HCT116 (cell line): ENCODE measurements at regions not wholly inside any gene's neighbourhood (a gene's known extent, or its start where the extent isn't known, plus 50 kb on each side); places are given as distances from the start of the nearest gene placed in this dataset.

Source experiments
- ATF3 ChIP-seq: IDR thresholded peaks from 2 replicates; pipeline ENCODE4 v1.6.1; 2012
- CEBPB ChIP-seq: IDR thresholded peaks from 2 replicates; pipeline ENCODE4 v1.6.1; 2012; ENCODE audit warnings: low read depth
- EZH2 ChIP-seq: fragments of 200-600 bp; sonication (generic); IDR thresholded peaks from 2 replicates; pipeline ENCODE4 v1.6.1; 2017; ENCODE audit warnings: antibody characterized with exemption, mixed run types
- POLR2A ChIP-seq: IDR thresholded peaks from 2 replicates; pipeline ENCODE4 v1.7.0; 2011; ENCODE audit warnings: borderline replicate concordance; ENCODE audit not compliant: insufficient read depth, insufficient read length; ENCODE audit errors: extremely low read depth
- YY1 ChIP-seq: IDR thresholded peaks from 2 replicates; pipeline ENCODE4 v1.6.1; 2011; ENCODE audit warnings: low read length, low read depth, moderate library complexity, mild to moderate bottlenecking; ENCODE audit not compliant: insufficient replicate concordance; ENCODE audit errors: extremely low read depth
- TF ChIP-seq, protein P1 (sequence below), 3 experiments: fragments of 200-600 bp in 1 of 3; sonication (generic) in 1 of 3; IDR thresholded peaks in 2 of 3; conservative IDR thresholded peaks in 1 of 3; 2 replicates each; pipeline ENCODE4 v1.5.1; 2012 to 2017; ENCODE audit warnings: low read depth in 2 of 3, low read length in 2 of 3, antibody characterized with exemption in 1 of 3, borderline replicate concordance in 1 of 3, control low read depth in 1 of 3, mild to moderate bottlenecking in 1 of 3, mixed read lengths in 1 of 3, mixed run types in 1 of 3, moderate library complexity in 1 of 3; ENCODE audit not compliant: insufficient read depth in 1 of 3
- TF ChIP-seq, protein P2 (sequence below): IDR thresholded peaks from 2 replicates; pipeline ENCODE4 v1.6.1; 2012
- TF ChIP-seq, protein P3 (sequence below): IDR thresholded peaks from 2 replicates; pipeline ENCODE4 v1.6.1; 2011; ENCODE audit warnings: mild to moderate bottlenecking, low read length, moderate library complexity; ENCODE audit not compliant: insufficient replicate concordance; ENCODE audit errors: extremely low read depth

DNA sequence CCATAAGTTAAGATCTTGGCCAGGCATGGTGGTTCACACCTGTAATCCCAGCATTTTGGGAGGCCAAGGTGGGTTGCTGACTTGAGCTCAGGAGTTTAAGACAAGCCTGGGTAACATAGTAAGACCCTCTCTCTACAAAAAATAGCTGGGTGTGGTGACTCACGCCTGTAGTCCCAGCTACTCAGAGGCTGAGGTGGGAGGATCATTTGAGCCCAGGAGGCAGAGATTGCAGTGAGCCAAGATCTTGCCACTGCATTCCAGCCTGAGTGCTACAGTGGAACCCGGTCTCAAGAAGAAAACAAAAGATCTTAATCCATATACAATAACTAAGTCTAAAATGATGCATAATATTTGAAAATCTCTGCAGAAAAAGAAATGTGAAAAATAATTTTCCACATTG lies 165.5 kb upstream of the NR5A2 start:
- no peak for TF ChIP-seq CEBPB
- TF ChIP-seq, protein P1, sequence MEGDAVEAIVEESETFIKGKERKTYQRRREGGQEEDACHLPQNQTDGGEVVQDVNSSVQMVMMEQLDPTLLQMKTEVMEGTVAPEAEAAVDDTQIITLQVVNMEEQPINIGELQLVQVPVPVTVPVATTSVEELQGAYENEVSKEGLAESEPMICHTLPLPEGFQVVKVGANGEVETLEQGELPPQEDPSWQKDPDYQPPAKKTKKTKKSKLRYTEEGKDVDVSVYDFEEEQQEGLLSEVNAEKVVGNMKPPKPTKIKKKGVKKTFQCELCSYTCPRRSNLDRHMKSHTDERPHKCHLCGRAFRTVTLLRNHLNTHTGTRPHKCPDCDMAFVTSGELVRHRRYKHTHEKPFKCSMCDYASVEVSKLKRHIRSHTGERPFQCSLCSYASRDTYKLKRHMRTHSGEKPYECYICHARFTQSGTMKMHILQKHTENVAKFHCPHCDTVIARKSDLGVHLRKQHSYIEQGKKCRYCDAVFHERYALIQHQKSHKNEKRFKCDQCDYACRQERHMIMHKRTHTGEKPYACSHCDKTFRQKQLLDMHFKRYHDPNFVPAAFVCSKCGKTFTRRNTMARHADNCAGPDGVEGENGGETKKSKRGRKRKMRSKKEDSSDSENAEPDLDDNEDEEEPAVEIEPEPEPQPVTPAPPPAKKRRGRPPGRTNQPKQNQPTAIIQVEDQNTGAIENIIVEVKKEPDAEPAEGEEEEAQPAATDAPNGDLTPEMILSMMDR (IDR thresholded peaks at IDR 0.05 in 2 of 3, conservative IDR thresholded peaks at IDR 0.05 in 1 of 3; ENCODE audit: borderline replicate concordance in 1 of 3, insufficient read depth in 1 of 3, low read depth in 2 of 3, low read length in 2 of 3), result no peak
- no peak for TF ChIP-seq POLR2A
- TF ChIP-seq, protein P2, sequence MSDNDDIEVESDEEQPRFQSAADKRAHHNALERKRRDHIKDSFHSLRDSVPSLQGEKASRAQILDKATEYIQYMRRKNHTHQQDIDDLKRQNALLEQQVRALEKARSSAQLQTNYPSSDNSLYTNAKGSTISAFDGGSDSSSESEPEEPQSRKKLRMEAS, result no peak
- TF ChIP-seq ATF3, result no peak
- no peak for TF ChIP-seq EZH2
- TF ChIP-seq, protein P3, sequence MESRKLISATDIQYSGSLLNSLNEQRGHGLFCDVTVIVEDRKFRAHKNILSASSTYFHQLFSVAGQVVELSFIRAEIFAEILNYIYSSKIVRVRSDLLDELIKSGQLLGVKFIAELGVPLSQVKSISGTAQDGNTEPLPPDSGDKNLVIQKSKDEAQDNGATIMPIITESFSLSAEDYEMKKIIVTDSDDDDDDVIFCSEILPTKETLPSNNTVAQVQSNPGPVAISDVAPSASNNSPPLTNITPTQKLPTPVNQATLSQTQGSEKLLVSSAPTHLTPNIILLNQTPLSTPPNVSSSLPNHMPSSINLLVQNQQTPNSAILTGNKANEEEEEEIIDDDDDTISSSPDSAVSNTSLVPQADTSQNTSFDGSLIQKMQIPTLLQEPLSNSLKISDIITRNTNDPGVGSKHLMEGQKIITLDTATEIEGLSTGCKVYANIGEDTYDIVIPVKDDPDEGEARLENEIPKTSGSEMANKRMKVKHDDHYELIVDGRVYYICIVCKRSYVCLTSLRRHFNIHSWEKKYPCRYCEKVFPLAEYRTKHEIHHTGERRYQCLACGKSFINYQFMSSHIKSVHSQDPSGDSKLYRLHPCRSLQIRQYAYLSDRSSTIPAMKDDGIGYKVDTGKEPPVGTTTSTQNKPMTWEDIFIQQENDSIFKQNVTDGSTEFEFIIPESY, result no peak
- no peak for TF ChIP-seq YY1
